Ovary (tissue), 3 donors: ENCODE measurements at regions not wholly inside any gene's neighbourhood (a gene's known extent, or its start where the extent isn't known, plus 50 kb on each side); places are given as distances from the start of the nearest gene placed in this dataset.
"Not testable (repeated sequence)": the region's sequence is repeated elsewhere in the genome, so short reads cannot be mapped to it uniquely, and the experiment has no call there.

Source experiments
- EP300 ChIP-seq: sonication (generic); formaldehyde crosslinking; IDR thresholded peaks from one replicate; pipeline ENCODE4 v1.6.1; 2017; ENCODE audit warnings: antibody characterized with exemption
- POLR2A ChIP-seq: fragments of 450-650 bp; IDR thresholded peaks from one replicate; pipeline ENCODE4 v1.6.1; 2017; ENCODE audit warnings: antibody characterized with exemption, mild to moderate bottlenecking, moderate library complexity
- TF ChIP-seq, protein P1 (sequence below), 3 donors: fragments of 450-650 bp in 2 of 3; fragments of 200-600 bp in 1 of 3; IDR thresholded peaks; one replicate each; pipeline versions ENCODE4 v1.5.1 to v1.8.0; 2016 to 2022; ENCODE audit warnings: antibody characterized with exemption in 3 of 3, mild to moderate bottlenecking in 1 of 3
- donor health status: DM: no; HTN: no; CAD: no.

DNA sequence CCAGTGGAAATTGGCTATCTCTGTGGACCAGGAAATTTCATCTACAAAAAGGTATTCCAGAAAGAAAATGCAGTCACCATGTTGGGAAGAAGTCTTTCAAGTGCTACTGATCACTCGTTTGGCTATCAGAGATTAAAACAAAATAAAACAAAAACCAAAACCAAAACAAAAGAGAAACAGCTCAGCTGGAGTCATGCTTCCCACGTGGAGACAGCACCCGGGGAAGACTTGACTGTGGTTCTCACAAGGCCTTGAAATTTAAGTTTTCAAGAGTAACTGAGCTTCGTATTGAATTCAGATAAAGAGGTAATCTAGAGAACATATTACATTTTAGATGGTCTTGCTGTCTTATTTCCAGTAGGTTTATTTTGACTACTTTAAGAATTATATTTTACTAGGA, 2264.5 kb downstream of the ARAP2 start:
- TF ChIP-seq, protein P1, sequence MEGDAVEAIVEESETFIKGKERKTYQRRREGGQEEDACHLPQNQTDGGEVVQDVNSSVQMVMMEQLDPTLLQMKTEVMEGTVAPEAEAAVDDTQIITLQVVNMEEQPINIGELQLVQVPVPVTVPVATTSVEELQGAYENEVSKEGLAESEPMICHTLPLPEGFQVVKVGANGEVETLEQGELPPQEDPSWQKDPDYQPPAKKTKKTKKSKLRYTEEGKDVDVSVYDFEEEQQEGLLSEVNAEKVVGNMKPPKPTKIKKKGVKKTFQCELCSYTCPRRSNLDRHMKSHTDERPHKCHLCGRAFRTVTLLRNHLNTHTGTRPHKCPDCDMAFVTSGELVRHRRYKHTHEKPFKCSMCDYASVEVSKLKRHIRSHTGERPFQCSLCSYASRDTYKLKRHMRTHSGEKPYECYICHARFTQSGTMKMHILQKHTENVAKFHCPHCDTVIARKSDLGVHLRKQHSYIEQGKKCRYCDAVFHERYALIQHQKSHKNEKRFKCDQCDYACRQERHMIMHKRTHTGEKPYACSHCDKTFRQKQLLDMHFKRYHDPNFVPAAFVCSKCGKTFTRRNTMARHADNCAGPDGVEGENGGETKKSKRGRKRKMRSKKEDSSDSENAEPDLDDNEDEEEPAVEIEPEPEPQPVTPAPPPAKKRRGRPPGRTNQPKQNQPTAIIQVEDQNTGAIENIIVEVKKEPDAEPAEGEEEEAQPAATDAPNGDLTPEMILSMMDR (IDR thresholded peaks at IDR 0.05), result not testable (repeated sequence)
- not testable (repeated sequence) for TF ChIP-seq POLR2A, EP300
